Stimulated activated CD4-positive, alpha-beta T cell treated with anti-CD3 and anti-CD28 coated beads, Interleukin-15, amount 100 ng/mL, for 1 hour (primary cell): ENCODE measurements at regions not wholly inside any gene's neighbourhood (a gene's known extent, or its start where the extent isn't known, plus 50 kb on each side); places are given as distances from the start of the nearest gene placed in this dataset.

Experiments
- DNase-seq, 2 donors: peaks; one replicate each; pipeline ENCODE4 v3.0.0-alpha.2; 2020; ENCODE audit warnings: low read depth in 1 of 2, low spot score in 1 of 2

- no peak for DNase-seq
Measured at GRCh38 chr14:65348137-65348536, 64.4 kb upstream of the FUT8 start.

GRCh38 chr14:65349100-65349499, 63.4 kb upstream of the FUT8 start:
- DNase-seq = no peak

GRCh38 chr14:65351493-65352194, 60.9 kb upstream of the FUT8 start:
- no peak for DNase-seq

- DNase-seq = no peak
Measured at GRCh38 chr14:65352964-65353530, 59.5 kb upstream of the FUT8 start.

- DNase-seq = no peak
Measured at GRCh38 chr14:65354131-65354530, 58.4 kb upstream of the FUT8 start.

GRCh38 chr14:65354715-65355114, 57.8 kb upstream of the FUT8 start:
- no peak for DNase-seq

GRCh38 chr14:65356327-65356836, 56.1 kb upstream of the FUT8 start:
- no peak for DNase-seq

GRCh38 chr14:65357113-65357512, 55.4 kb upstream of the FUT8 start:
- DNase-seq = no peak

GRCh38 chr14:65357689-65358088, 54.8 kb upstream of the FUT8 start:
- DNase-seq = no peak

GRCh38 chr14:65359503-65359902, 53.0 kb upstream of the FUT8 start:
- DNase-seq = no peak

- no peak for DNase-seq
Measured at GRCh38 chr14:65360144-65360784, 52.3 kb upstream of the FUT8 start.

GRCh38 chr14:65361920-65362319, 50.6 kb upstream of the FUT8 start:
- no peak for DNase-seq
